Astrocyte (in vitro differentiated cells and primary cell): ENCODE measurements at regions not wholly inside any gene's neighbourhood (a gene's known extent, or its start where the extent isn't known, plus 50 kb on each side); places are given as distances from the start of the nearest gene placed in this dataset.

Source experiments
- DNase-seq: peaks from one replicate; pipeline ENCODE4 v3.0.0-alpha.2; 2010; ENCODE audit warnings: low read depth
- FAIRE-seq: peaks from 2 replicates; lab custom pipeline; 2011; peaks lifted over from hg19 to GRCh38; lab: Jason Lieb, UNC
- H2AFZ ChIP-seq: 2 replicates; pipeline ENCODE4 v1.6.0; 2012; ENCODE audit warnings: low read depth, low read length, inconsistent platforms
- H3K27ac ChIP-seq: 2 replicates; pipeline ENCODE4 v1.5.1; 2011; ENCODE audit warnings: low read depth, low read length, inconsistent platforms
- H3K27me3 ChIP-seq: 2 replicates; pipeline ENCODE4 v1.6.0; 2011; ENCODE audit warnings: low read length, inconsistent platforms; ENCODE audit not compliant: insufficient read depth
- H3K36me3 ChIP-seq: 2 replicates; pipeline ENCODE4 v1.5.1; 2011; ENCODE audit warnings: low read length, inconsistent platforms; ENCODE audit not compliant: insufficient read depth
- H3K4me1 ChIP-seq: 2 replicates; pipeline ENCODE4 v1.5.1; 2011; ENCODE audit warnings: low read length, inconsistent platforms; ENCODE audit not compliant: insufficient read depth
- H3K4me2 ChIP-seq: 2 replicates; pipeline ENCODE4 v1.6.0; 2012; ENCODE audit warnings: low read length, inconsistent platforms
- H3K4me3 ChIP-seq: 2 replicates; pipeline ENCODE4 v1.5.1; 2011; ENCODE audit warnings: low read depth, mild to moderate bottlenecking, low read length, inconsistent platforms; ENCODE audit not compliant: insufficient read depth
- H3K79me2 ChIP-seq: 2 replicates; pipeline ENCODE4 v1.6.0; 2012; ENCODE audit warnings: mild to moderate bottlenecking, low read length, inconsistent platforms; ENCODE audit not compliant: insufficient read depth
- H3K9ac ChIP-seq: 2 replicates; pipeline ENCODE4 v1.6.0; 2012; ENCODE audit warnings: mild to moderate bottlenecking, low read length, inconsistent platforms
- H3K9me3 ChIP-seq: 2 replicates; pipeline ENCODE4 v1.5.1; 2012; ENCODE audit warnings: low read depth, mild to moderate bottlenecking, low read length, inconsistent platforms; ENCODE audit not compliant: insufficient read depth
- H4K20me1 ChIP-seq: 2 replicates; pipeline ENCODE4 v1.6.0; 2012; ENCODE audit warnings: low read length, inconsistent platforms; ENCODE audit not compliant: insufficient read depth
- H3K27ac Mint-ChIP-seq: one replicate; pipeline ENCODE4 v1.8.0; 2021; ENCODE audit warnings: mild to moderate bottlenecking, mixed read lengths; ENCODE audit not compliant: unreplicated experiment
- H3K27me3 Mint-ChIP-seq: one replicate; pipeline ENCODE4 v1.8.0; 2021; ENCODE audit warnings: low read depth, mixed read lengths; ENCODE audit not compliant: unreplicated experiment
- H3K36me3 Mint-ChIP-seq: one replicate; pipeline ENCODE4 v1.8.0; 2021; ENCODE audit warnings: low read depth, mixed read lengths; ENCODE audit not compliant: unreplicated experiment
- H3K4me1 Mint-ChIP-seq: one replicate; pipeline ENCODE4 v1.8.0; 2021; ENCODE audit warnings: low read depth, mixed read lengths; ENCODE audit not compliant: unreplicated experiment
- H3K4me3 Mint-ChIP-seq: one replicate; pipeline ENCODE4 v1.8.0; 2021; ENCODE audit warnings: mild to moderate bottlenecking, moderate library complexity, mixed read lengths; ENCODE audit not compliant: unreplicated experiment
- H3K9me3 Mint-ChIP-seq: one replicate; pipeline ENCODE4 v1.8.0; 2021; ENCODE audit warnings: mild to moderate bottlenecking, mixed read lengths; ENCODE audit not compliant: unreplicated experiment
- EZH2 ChIP-seq: IDR thresholded peaks from 2 replicates; pipeline ENCODE4 v1.6.1; 2012; ENCODE audit warnings: mild to moderate bottlenecking, low read length, inconsistent platforms; ENCODE audit not compliant: insufficient read depth
- TF ChIP-seq, protein P1 (sequence below): IDR thresholded peaks from 2 replicates; pipeline ENCODE4 v1.5.1; 2011; ENCODE audit warnings: low read depth, mild to moderate bottlenecking, inconsistent platforms, low read length, moderate library complexity; ENCODE audit not compliant: insufficient read depth

DNA sequence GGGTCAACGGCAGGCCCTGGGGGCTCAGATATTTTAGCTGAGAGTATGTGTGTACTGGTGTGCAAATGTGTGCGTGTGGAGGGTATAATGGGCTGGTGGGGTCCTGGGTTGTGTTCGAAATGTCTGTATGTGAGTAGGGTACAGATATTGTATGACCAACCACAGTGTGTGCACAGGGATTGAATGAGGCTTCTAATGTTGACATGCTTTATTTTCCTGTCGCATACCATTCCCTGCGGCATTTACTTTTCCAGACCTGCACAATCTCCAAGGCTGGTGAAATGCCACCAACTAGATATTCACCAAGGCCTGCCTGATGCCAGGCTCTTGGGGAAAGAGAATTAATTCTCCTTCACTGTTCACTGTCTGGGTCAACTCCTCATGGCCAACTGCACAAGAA is 441.4 kb upstream of the SULF2 start:
- peaks cover 15% of the 10 kb centered on the region for H3K9me3 ChIP-seq
- no peaks in the 10 kb centered on the region for H3K36me3 ChIP-seq
- H4K20me1 ChIP-seq, result no peaks in the 10 kb centered on the region
- no peak overlapping the region for H3K9ac ChIP-seq
- peaks cover 8% of the 10 kb centered on the region for H3K27me3 ChIP-seq
- Mint-ChIP-seq H3K9me3 (peaks cover 35% of the 10 kb centered on the region), H3K4me3 (no peak overlapping the region), H3K27me3 (peaks cover 16% of the 10 kb centered on the region), H3K36me3 (peaks cover 8% of the 10 kb centered on the region), H3K27ac (no peak overlapping the region), H3K4me1 (peaks cover 6% of the 10 kb centered on the region)
- H3K27ac ChIP-seq, result no peak overlapping the region
- H3K4me1 ChIP-seq, result no peaks in the 10 kb centered on the region
- no peak overlapping the region for H2AFZ ChIP-seq
- TF ChIP-seq, protein P1, sequence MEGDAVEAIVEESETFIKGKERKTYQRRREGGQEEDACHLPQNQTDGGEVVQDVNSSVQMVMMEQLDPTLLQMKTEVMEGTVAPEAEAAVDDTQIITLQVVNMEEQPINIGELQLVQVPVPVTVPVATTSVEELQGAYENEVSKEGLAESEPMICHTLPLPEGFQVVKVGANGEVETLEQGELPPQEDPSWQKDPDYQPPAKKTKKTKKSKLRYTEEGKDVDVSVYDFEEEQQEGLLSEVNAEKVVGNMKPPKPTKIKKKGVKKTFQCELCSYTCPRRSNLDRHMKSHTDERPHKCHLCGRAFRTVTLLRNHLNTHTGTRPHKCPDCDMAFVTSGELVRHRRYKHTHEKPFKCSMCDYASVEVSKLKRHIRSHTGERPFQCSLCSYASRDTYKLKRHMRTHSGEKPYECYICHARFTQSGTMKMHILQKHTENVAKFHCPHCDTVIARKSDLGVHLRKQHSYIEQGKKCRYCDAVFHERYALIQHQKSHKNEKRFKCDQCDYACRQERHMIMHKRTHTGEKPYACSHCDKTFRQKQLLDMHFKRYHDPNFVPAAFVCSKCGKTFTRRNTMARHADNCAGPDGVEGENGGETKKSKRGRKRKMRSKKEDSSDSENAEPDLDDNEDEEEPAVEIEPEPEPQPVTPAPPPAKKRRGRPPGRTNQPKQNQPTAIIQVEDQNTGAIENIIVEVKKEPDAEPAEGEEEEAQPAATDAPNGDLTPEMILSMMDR, result no peak
- TF ChIP-seq EZH2, result no peak
- no peak overlapping the region for H3K4me2 ChIP-seq
- H3K4me3 ChIP-seq, result no peak overlapping the region
- DNase-seq (no peak), FAIRE-seq (no peak)
- H3K79me2 ChIP-seq, result no peaks in the 10 kb centered on the region

DNA sequence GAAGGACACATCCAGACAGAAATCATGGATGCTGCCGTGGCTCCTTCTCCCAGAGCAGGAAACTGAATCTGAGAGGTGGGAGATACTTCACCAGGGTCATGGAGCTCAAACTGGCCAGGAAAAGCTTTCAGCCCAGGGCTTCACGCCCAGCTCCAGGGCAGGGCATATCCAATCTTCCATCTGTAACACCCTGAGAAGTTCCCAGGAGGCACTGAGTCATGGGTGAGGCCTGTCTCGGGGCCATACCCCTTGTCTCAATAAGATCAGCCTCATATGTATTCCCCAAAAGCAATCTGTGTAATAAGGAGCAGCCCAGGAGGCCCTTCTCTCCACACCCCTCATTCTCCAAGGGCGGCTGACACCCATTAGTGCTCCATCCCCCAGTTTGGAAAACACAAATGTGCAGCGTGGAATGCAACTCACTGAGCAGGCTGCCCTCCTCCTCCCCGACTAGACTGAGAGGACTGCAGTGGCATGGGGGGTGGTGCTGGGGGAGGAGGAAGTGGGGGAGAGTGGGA is 439.3 kb upstream of the SULF2 start:
- Histone ChIP-seq H2AFZ (no peak overlapping the region), H3K4me1 (no peaks in the 10 kb centered on the region), H3K27me3 (peaks cover 13% of the 10 kb centered on the region), H3K4me2 (no peak overlapping the region), H4K20me1 (no peaks in the 10 kb centered on the region), H3K36me3 (no peaks in the 10 kb centered on the region), H3K27ac (no peak overlapping the region), H3K9ac (no peak overlapping the region), H3K9me3 (peaks cover 3% of the 10 kb centered on the region), H3K79me2 (no peaks in the 10 kb centered on the region), H3K4me3 (no peak overlapping the region)
- no peak overlapping the region for H3K4me3 Mint-ChIP-seq
- no peak overlapping the region for H3K27ac Mint-ChIP-seq
- no peaks in the 10 kb centered on the region for H3K36me3 Mint-ChIP-seq
- no peak for TF ChIP-seq EZH2
- TF ChIP-seq, protein P1, result no peak
- peaks cover 6% of the 10 kb centered on the region for H3K4me1 Mint-ChIP-seq
- H3K9me3 Mint-ChIP-seq, result peaks cover 18% of the 10 kb centered on the region
- FAIRE-seq (no peak), DNase-seq (peak; percentile 2)
- peaks cover 24% of the 10 kb centered on the region for H3K27me3 Mint-ChIP-seq

DNA sequence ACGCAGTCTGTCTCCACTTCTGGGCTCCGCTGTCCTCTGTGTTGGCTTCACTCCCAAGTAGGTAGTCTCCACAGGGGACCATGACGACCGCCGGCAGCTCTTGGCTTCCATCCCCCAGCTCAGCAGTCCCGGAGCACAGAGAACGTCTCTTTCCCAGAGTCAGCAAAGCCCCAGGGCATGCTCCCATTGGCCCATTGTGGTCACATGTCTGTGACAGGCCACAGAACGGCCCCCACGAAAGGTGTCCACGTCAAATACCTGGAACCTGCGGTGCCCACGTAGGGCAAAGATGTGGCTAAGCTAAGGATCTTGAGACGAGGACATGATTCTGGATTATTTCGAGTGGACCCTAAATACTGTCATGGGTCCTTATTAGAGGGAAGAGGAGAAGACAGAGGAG is 438.4 kb upstream of the SULF2 start:
- Histone ChIP-seq H3K27me3 (peaks cover 13% of the 10 kb centered on the region), H3K27ac (no peak overlapping the region), H3K36me3 (no peaks in the 10 kb centered on the region), H3K79me2 (no peaks in the 10 kb centered on the region), H4K20me1 (no peaks in the 10 kb centered on the region), H3K4me3 (no peak overlapping the region), H3K4me1 (no peaks in the 10 kb centered on the region), H2AFZ (no peak overlapping the region), H3K9me3 (no peaks in the 10 kb centered on the region), H3K9ac (no peak overlapping the region), H3K4me2 (no peak overlapping the region)
- FAIRE-seq (no peak), DNase-seq (no peak)
- Mint-ChIP-seq H3K27ac (no peak overlapping the region), H3K4me3 (no peak overlapping the region), H3K36me3 (no peaks in the 10 kb centered on the region), H3K27me3 (peaks cover 32% of the 10 kb centered on the region), H3K9me3 (peaks cover 13% of the 10 kb centered on the region), H3K4me1 (peaks cover 6% of the 10 kb centered on the region)
- TF ChIP-seq, protein P1, result no peak
